Neural crest cell (in vitro differentiated cells): ENCODE measurements at regions not wholly inside any gene's neighbourhood (a gene's known extent, or its start where the extent isn't known, plus 50 kb on each side); places are given as distances from the start of the nearest gene placed in this dataset.

ENCODE experiments used
- DNase-seq: peaks from one replicate; pipeline ENCODE4 v3.0.0; 2021; ENCODE audit warnings: low read depth, mixed read lengths, low spot score
- H3K27ac Mint-ChIP-seq: one replicate; pipeline ENCODE4 v1.8.0; 2021; ENCODE audit warnings: mild to moderate bottlenecking, mixed read lengths; ENCODE audit not compliant: unreplicated experiment
- H3K27me3 Mint-ChIP-seq: 2 replicates; pipeline ENCODE4 v1.8.0; 2021; ENCODE audit warnings: low read depth, mild to moderate bottlenecking, mixed read lengths
- H3K36me3 Mint-ChIP-seq: 2 replicates; pipeline ENCODE4 v1.8.0; 2021; ENCODE audit warnings: low read depth, mild to moderate bottlenecking, mixed read lengths
- H3K4me1 Mint-ChIP-seq: 2 replicates; pipeline ENCODE4 v1.8.0; 2021; ENCODE audit warnings: mixed read lengths
- H3K4me3 Mint-ChIP-seq: one replicate; pipeline ENCODE4 v1.8.0; 2021; ENCODE audit warnings: mild to moderate bottlenecking, mixed read lengths
- H3K9me3 Mint-ChIP-seq: 2 replicates; pipeline ENCODE4 v1.8.0; 2021; ENCODE audit warnings: mixed read lengths
- CTCF ChIP-seq: fragments of 200-600 bp; sonication (generic); conservative IDR thresholded peaks from 2 replicates; pipeline ENCODE4 v1.5.0; 2021; ENCODE audit warnings: antibody characterized with exemption, mild to moderate bottlenecking

- H3K9me3 Mint-ChIP-seq: peaks cover 3% of the 10 kb centered on the region
- H3K27me3 Mint-ChIP-seq: peaks cover 19% of the 10 kb centered on the region
- H3K4me1 Mint-ChIP-seq: peaks cover 14% of the 10 kb centered on the region
- no peak overlapping the region for H3K4me3 Mint-ChIP-seq
- no peak overlapping the region for H3K27ac Mint-ChIP-seq
- no peaks in the 10 kb centered on the region for H3K36me3 Mint-ChIP-seq
- no peak for TF ChIP-seq CTCF
- DNase-seq: no peak
Observed at GRCh38 chr12:115338566-115339294, 654.8 kb upstream of the TBX3 start.

GRCh38 chr12:115337693-115338543, 653.9 kb upstream of the TBX3 start:
- H3K27ac Mint-ChIP-seq: no peak overlapping the region
- H3K27me3 Mint-ChIP-seq: peaks cover 20% of the 10 kb centered on the region
- DNase-seq: no peak
- no peak overlapping the region for H3K4me3 Mint-ChIP-seq
- peaks cover 14% of the 10 kb centered on the region for H3K4me1 Mint-ChIP-seq
- peaks cover 3% of the 10 kb centered on the region for H3K9me3 Mint-ChIP-seq
- no peak for TF ChIP-seq CTCF
- no peaks in the 10 kb centered on the region for H3K36me3 Mint-ChIP-seq

GRCh38 chr12:115336506-115336905, 652.5 kb upstream of the TBX3 start:
- H3K9me3 Mint-ChIP-seq: peaks cover 3% of the 10 kb centered on the region
- DNase-seq: no peak
- H3K4me1 Mint-ChIP-seq: peaks cover 14% of the 10 kb centered on the region
- H3K4me3 Mint-ChIP-seq: no peak overlapping the region
- H3K27ac Mint-ChIP-seq: no peak overlapping the region
- H3K27me3 Mint-ChIP-seq: peaks cover 27% of the 10 kb centered on the region
- no peaks in the 10 kb centered on the region for H3K36me3 Mint-ChIP-seq
- no peak for TF ChIP-seq CTCF

DNA sequence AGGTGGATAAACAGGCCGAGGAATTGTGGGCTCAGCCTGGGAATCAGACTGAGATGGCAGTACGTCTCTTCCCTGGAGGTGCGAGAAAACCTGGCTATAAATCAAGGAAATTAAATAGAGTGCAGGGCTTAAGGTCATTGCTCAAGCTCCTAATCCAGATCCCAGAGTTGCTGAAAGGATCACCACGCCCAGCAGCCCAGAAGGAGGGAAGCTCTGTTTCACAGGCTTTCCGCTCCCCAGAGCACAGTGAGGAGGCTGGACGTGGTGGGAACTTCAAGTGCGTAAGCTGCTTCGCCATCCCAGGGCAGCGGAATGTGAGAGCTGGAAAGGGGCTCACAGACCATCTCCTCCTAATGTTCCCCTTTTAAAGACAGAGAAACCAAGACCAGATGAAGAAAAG, 651.6 kb upstream of the TBX3 start:
- no peak for DNase-seq
- no peak for TF ChIP-seq CTCF
- Mint-ChIP-seq H3K27me3 (peaks cover 32% of the 10 kb centered on the region), H3K4me3 (no peak overlapping the region), H3K36me3 (no peaks in the 10 kb centered on the region), H3K27ac (no peak overlapping the region), H3K4me1 (peaks cover 14% of the 10 kb centered on the region), H3K9me3 (peaks cover 3% of the 10 kb centered on the region)

DNA sequence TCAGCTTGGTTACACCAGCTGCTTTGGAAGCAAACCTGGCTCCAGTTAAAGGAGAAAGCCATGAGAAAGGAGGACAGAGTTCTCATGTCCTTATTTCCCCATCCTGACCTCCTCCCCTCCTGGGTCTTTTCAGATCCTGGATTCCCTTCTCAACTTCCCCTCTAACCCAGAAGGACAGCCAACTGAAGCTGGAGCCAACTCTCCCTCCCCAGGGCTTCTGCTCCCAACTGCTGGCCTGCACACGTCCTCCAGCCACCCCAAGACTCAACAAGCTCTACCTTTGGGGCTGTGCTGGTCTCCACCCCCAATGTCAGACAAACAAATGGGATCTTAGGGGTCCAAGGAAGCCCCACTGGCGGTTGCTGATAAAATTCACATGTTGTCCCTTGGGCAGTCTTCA, 651.1 kb upstream of the TBX3 start:
- no peaks in the 10 kb centered on the region for H3K36me3 Mint-ChIP-seq
- no peak overlapping the region for H3K4me3 Mint-ChIP-seq
- DNase-seq: no peak
- peaks cover 37% of the 10 kb centered on the region for H3K27me3 Mint-ChIP-seq
- no peak for TF ChIP-seq CTCF
- H3K9me3 Mint-ChIP-seq: peaks cover 3% of the 10 kb centered on the region
- H3K4me1 Mint-ChIP-seq: peaks cover 14% of the 10 kb centered on the region
- peak overlapping the region; percentile 31 for H3K27ac Mint-ChIP-seq
